H1 (cell line): ENCODE measurements at regions not wholly inside any gene's neighbourhood (a gene's known extent, or its start where the extent isn't known, plus 50 kb on each side); places are given as distances from the start of the nearest gene placed in this dataset.

Experiments used
- CTCF ChIA-PET: fragments of 300-600 bp; sonication (Branson Sonifier 250); formaldehyde crosslinking; loops from one replicate; lab custom pipeline; 2021; ENCODE audit not compliant: partially characterized antibody; lab: Charles Lee
- POLR2A ChIA-PET: fragments of 300-600 bp; sonication (Branson Sonifier 250); formaldehyde crosslinking; loops from one replicate; lab custom pipeline; 2021; ENCODE audit warnings: inconsistent platforms; ENCODE audit not compliant: partially characterized antibody; lab: Charles Lee
- DNase-seq, 2 experiments: peaks; one replicate each; pipeline versions ENCODE4 v3.0.0 to v3.0.0-alpha.2; 2010 to 2022; ENCODE audit warnings: low spot score in 2 of 2, low read depth in 1 of 2, mixed read lengths in 1 of 2
- FAIRE-seq: peaks from 2 replicates; lab custom pipeline; 2011; peaks lifted over from hg19 to GRCh38; lab: Jason Lieb, UNC
- H2AFZ ChIP-seq: 2 replicates; pipeline ENCODE4 v1.8.1; 2012; ENCODE audit warnings: low read length, inconsistent platforms
- H2AK5ac ChIP-seq: 2 replicates; pipeline ENCODE4 v1.6.1; 2013; ENCODE audit warnings: low read depth, low read length
- H2BK120ac ChIP-seq: replicated peaks from 2 replicates; pipeline ENCODE3; 2013; ENCODE audit warnings: low read depth, low read length, inconsistent platforms
- H2BK12ac ChIP-seq: 2 replicates; pipeline ENCODE4 v1.6.1; 2013; ENCODE audit warnings: low read depth, low read length
- H2BK15ac ChIP-seq: 2 replicates; pipeline ENCODE4 v1.6.1; 2013; ENCODE audit warnings: low read length
- H2BK20ac ChIP-seq: 2 replicates; pipeline ENCODE4 v1.6.1; 2013; ENCODE audit warnings: low read length
- H2BK5ac ChIP-seq: 2 replicates; pipeline ENCODE4 v1.6.1; 2013; ENCODE audit warnings: low read depth, low read length
- H3K14ac ChIP-seq: 2 replicates; pipeline ENCODE4 v1.6.1; 2013; ENCODE audit warnings: inconsistent platforms; ENCODE audit not compliant: insufficient read length
- H3K18ac ChIP-seq: 2 replicates; pipeline ENCODE4 v1.6.1; 2013; ENCODE audit warnings: low read length; ENCODE audit errors: extremely low read depth
- H3K23ac ChIP-seq: 2 replicates; pipeline ENCODE4 v1.6.1; 2013; ENCODE audit warnings: inconsistent platforms; ENCODE audit not compliant: insufficient read length
- H3K23me2 ChIP-seq: 2 replicates; pipeline ENCODE4 v1.6.1; 2013; ENCODE audit warnings: low read depth, low read length
- H3K27ac ChIP-seq: 2 replicates; pipeline ENCODE4 v1.6.1; 2011; ENCODE audit warnings: low read depth, low read length, inconsistent platforms
- H3K27me3 ChIP-seq, 4 experiments: replicated peaks in 1 of 4; 1 replicate in 1 of 4; 2 replicates in 3 of 4; pipeline versions ENCODE4 v1.6.1 to v1.8.1; 2011 to 2013; ENCODE audit warnings: low read length in 3 of 4, mild to moderate bottlenecking in 3 of 4, inconsistent platforms in 2 of 4, mixed read lengths in 2 of 4, moderate library complexity in 1 of 4; ENCODE audit not compliant: control insufficient read depth in 3 of 4, insufficient read depth in 3 of 4; ENCODE audit errors: extremely low read depth in 1 of 4
- H3K36me3 ChIP-seq, 4 experiments: 2 replicates each; pipeline versions ENCODE4 v1.6.1 to v1.8.1; 2011 to 2013; ENCODE audit warnings: mild to moderate bottlenecking in 4 of 4, low read length in 3 of 4, moderate library complexity in 2 of 4, control low read depth in 1 of 4, inconsistent platforms in 1 of 4; ENCODE audit not compliant: insufficient read depth in 4 of 4, control insufficient read depth in 2 of 4
- H3K4ac ChIP-seq: replicated peaks from 2 replicates; pipeline ENCODE3; 2013; ENCODE audit warnings: low read length, low read depth, mixed read lengths, inconsistent platforms; ENCODE audit not compliant: insufficient read length
- H3K4me1 ChIP-seq, 4 experiments: replicated peaks in 1 of 4; 1 replicate in 1 of 4; 2 replicates in 3 of 4; pipeline versions ENCODE4 v1.6.1 to v1.8.1; 2011 to 2013; ENCODE audit warnings: low read length in 3 of 4, inconsistent platforms in 2 of 4, mixed read lengths in 1 of 4; ENCODE audit not compliant: insufficient read depth in 4 of 4, control insufficient read depth in 3 of 4
- H3K4me2 ChIP-seq, 2 experiments: 2 replicates each; pipeline versions ENCODE4 v1.6.1 to v1.8.1; 2011 to 2013; ENCODE audit warnings: low read depth in 2 of 2, low read length in 2 of 2, control low read depth in 1 of 2, inconsistent platforms in 1 of 2, mild to moderate bottlenecking in 1 of 2; ENCODE audit not compliant: insufficient read depth in 1 of 2
- H3K4me3 ChIP-seq, 4 experiments: fragments of 200-600, 300-600 bp in 1 of 4; sonication (generic), shearing (Covaris generic), sonication (Bioruptor Twin) in 1 of 4; 2 replicates each; pipeline versions ENCODE4 v1.5.1 to v1.8.1; 2011 to 2016; ENCODE audit warnings: low read length in 4 of 4, low read depth in 3 of 4, control low read depth in 2 of 4, inconsistent platforms in 2 of 4, mild to moderate bottlenecking in 2 of 4, mixed read lengths in 1 of 4, moderate library complexity in 1 of 4; ENCODE audit not compliant: insufficient read depth in 2 of 4; ENCODE audit errors: extremely low read depth in 1 of 4
- H3K56ac ChIP-seq: replicated peaks from 2 replicates; pipeline ENCODE3; 2013; ENCODE audit warnings: low read depth, mild to moderate bottlenecking, mixed read lengths, low read length, inconsistent platforms; ENCODE audit not compliant: insufficient read length
- H3K79me1 ChIP-seq: 2 replicates; pipeline ENCODE4 v1.6.1; 2013; ENCODE audit warnings: low read depth, low read length, control low read depth
- H3K79me2 ChIP-seq, 2 experiments: 2 replicates each; pipeline versions ENCODE4 v1.6.1 to v1.8.1; 2012 to 2013; ENCODE audit warnings: low read length in 2 of 2, mild to moderate bottlenecking in 2 of 2, inconsistent platforms in 1 of 2; ENCODE audit not compliant: insufficient read depth in 2 of 2, control insufficient read depth in 1 of 2
- H3K9ac ChIP-seq, 4 experiments: replicated peaks in 1 of 4; 1 replicate in 1 of 4; 2 replicates in 3 of 4; pipeline versions ENCODE4 v1.6.1 to v1.8.1; 2011 to 2013; ENCODE audit warnings: low read depth in 3 of 4, low read length in 3 of 4, control low read depth in 2 of 4, mild to moderate bottlenecking in 2 of 4, moderate library complexity in 2 of 4, inconsistent platforms in 1 of 4; ENCODE audit errors: extremely low read depth in 1 of 4
- H3K9me3 ChIP-seq, 2 experiments: 2 replicates each; pipeline versions ENCODE4 v1.6.1 to v1.8.1; 2012 to 2013; ENCODE audit warnings: mild to moderate bottlenecking in 2 of 2, moderate library complexity in 2 of 2, control low read depth in 1 of 2, inconsistent platforms in 1 of 2, low read depth in 1 of 2, low read length in 1 of 2, mixed read lengths in 1 of 2; ENCODE audit not compliant: insufficient read depth in 2 of 2
- H4K20me1 ChIP-seq, 2 experiments: replicated peaks in 1 of 2; 2 replicates each; pipeline versions ENCODE3 to v1.8.1; 2011 to 2013; ENCODE audit warnings: inconsistent platforms in 2 of 2, low read length in 2 of 2, mild to moderate bottlenecking in 1 of 2; ENCODE audit not compliant: insufficient read depth in 2 of 2, control insufficient read depth in 1 of 2
- H4K5ac ChIP-seq: 2 replicates; pipeline ENCODE4 v1.6.1; 2013; ENCODE audit warnings: low read length, low read depth, mixed read lengths, inconsistent platforms; ENCODE audit not compliant: insufficient read length
- H4K8ac ChIP-seq: 2 replicates; pipeline ENCODE4 v1.8.0; 2013; ENCODE audit warnings: mild to moderate bottlenecking, moderate library complexity, low read length, inconsistent platforms; ENCODE audit not compliant: insufficient read depth; ENCODE audit errors: extremely low read depth
- H4K91ac ChIP-seq: replicated peaks from 2 replicates; pipeline ENCODE3; 2013; ENCODE audit warnings: low read length, mixed read lengths, inconsistent platforms; ENCODE audit not compliant: insufficient read length
- BACH1 ChIP-seq: IDR thresholded peaks from 2 replicates; pipeline ENCODE4 v1.6.1; 2012; ENCODE audit warnings: low read length, improper control_type of control experiment
- CBX5 ChIP-seq: fragments of 300-800, 300-1000 bp; sonication (generic); IDR thresholded peaks from 2 replicates; pipeline ENCODE4 v1.7.1; 2016; ENCODE audit warnings: antibody characterized with exemption, low read length, low read depth
- CTBP2 ChIP-seq: IDR thresholded peaks from 2 replicates; pipeline ENCODE4 v1.7.0; 2011; ENCODE audit warnings: borderline replicate concordance, mild to moderate bottlenecking, moderate library complexity, mixed read lengths, low read length; ENCODE audit not compliant: insufficient read depth, insufficient read length
- JUND ChIP-seq: IDR thresholded peaks from 2 replicates; pipeline ENCODE4 v1.6.1; 2011; ENCODE audit warnings: mild to moderate bottlenecking, improper control_type of control experiment, low read length
- MAX ChIP-seq: IDR thresholded peaks from 2 replicates; pipeline ENCODE4 v1.6.1; 2012; ENCODE audit warnings: inconsistent platforms
- NRF1 ChIP-seq: IDR thresholded peaks from 2 replicates; pipeline ENCODE4 v1.6.1; 2011; ENCODE audit warnings: mild to moderate bottlenecking, low read depth, low read length, improper control_type of control experiment
- RBBP5 ChIP-seq: IDR thresholded peaks from 2 replicates; pipeline ENCODE4 v1.7.1; 2012; ENCODE audit warnings: low read depth, mild to moderate bottlenecking, inconsistent platforms, low read length, moderate library complexity, borderline replicate concordance
- SAP30 ChIP-seq: fragments of 300-600 bp; sonication (generic); IDR thresholded peaks from 2 replicates; pipeline ENCODE4 v1.7.1; 2012; ENCODE audit warnings: low read length, moderate library complexity, mild to moderate bottlenecking, inconsistent platforms; ENCODE audit not compliant: insufficient read depth, insufficient replicate concordance
- SIN3A ChIP-seq, 2 experiments: IDR thresholded peaks in 1 of 2; conservative IDR thresholded peaks in 1 of 2; 2 replicates each; pipeline ENCODE4 v1.6.1; 2011 to 2012; ENCODE audit warnings: low read length in 2 of 2, improper control_type of control experiment in 1 of 2, low read depth in 1 of 2, mild to moderate bottlenecking in 1 of 2
- TBP ChIP-seq: IDR thresholded peaks from 2 replicates; pipeline ENCODE4 v1.6.1; 2011; ENCODE audit warnings: low read depth, low read length, improper control_type of control experiment
- TF ChIP-seq, protein P1 (sequence below): IDR thresholded peaks from 2 replicates; pipeline ENCODE4 v1.6.1; 2011; ENCODE audit warnings: low read depth, mild to moderate bottlenecking, low read length; ENCODE audit not compliant: insufficient read depth

DNA sequence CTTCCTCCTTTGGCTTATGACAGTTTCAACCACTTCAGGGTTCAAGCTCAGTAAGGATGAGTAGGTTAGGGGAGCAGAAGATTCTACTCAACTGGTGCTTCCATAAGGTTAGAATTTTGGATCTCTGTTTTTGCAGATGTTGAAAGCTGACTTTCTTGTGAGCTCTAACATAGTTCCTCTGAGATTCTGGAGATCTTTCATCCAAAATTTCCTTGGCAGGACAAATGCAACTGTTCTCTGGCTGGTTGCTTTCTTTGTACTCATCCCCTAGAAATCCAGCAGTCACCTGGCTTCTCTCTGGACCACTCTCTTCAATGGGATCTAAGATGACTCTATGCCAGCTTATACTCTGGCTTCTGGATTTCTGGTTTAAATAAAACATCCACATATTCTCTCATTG, 189.6 kb downstream of the ESM1 start:
- no peaks in the 10 kb centered on the region for H3K27me3 ChIP-seq
- no peak for DNase-seq
- no peak overlapping the region for H3K56ac ChIP-seq
- CTCF ChIA-PET, result interaction anchor here (0.8 to 1.0 kb wide), 2 partner anchors 70 to 149 kb away, joined by 3 read pairs; no protein-coding TSS in a partner anchor
- H3K4me1 ChIP-seq, result no peaks in the 10 kb centered on the region
- TF ChIP-seq RBBP5 (no peak), MAX (no peak), TBP (no peak), CTBP2 (no peak), SIN3A (conservative IDR thresholded peaks at IDR 0.05 in 1 of 2, IDR thresholded peaks at IDR 0.05 in 1 of 2; ENCODE audit: low read depth in 1 of 2, low read length in 2 of 2) (no peak), CBX5 (no peak), NRF1 (no peak), JUND (no peak), SAP30 (no peak), BACH1 (no peak)
- TF ChIP-seq, protein P1, sequence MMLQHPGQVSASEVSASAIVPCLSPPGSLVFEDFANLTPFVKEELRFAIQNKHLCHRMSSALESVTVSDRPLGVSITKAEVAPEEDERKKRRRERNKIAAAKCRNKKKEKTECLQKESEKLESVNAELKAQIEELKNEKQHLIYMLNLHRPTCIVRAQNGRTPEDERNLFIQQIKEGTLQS, result no peak
- TF ChIP-seq, all 59 proteins: peak for 0
- POLR2A ChIA-PET, result no interaction called here
- Histone ChIP-seq H2AFZ (no peak overlapping the region), H3K23me2 (no peaks in the 10 kb centered on the region), H3K23ac (no peak overlapping the region), H4K8ac (no peak overlapping the region), H3K9ac (no peak overlapping the region), H3K18ac (no peak overlapping the region), H2AK5ac (no peak overlapping the region), H4K20me1 (no peaks in the 10 kb centered on the region), H3K4me3 (no peak overlapping the region), H2BK20ac (no peak overlapping the region), H4K5ac (no peak overlapping the region), H3K79me1 (no peaks in the 10 kb centered on the region), H2BK120ac (no peak overlapping the region), H3K36me3 (no peaks in the 10 kb centered on the region), H4K91ac (no peak overlapping the region), H2BK5ac (no peak overlapping the region), H2BK15ac (no peak overlapping the region), H3K9me3 (no peaks in the 10 kb centered on the region), H3K4me2 (no peak overlapping the region), H2BK12ac (no peak overlapping the region), H3K79me2 (no peaks in the 10 kb centered on the region), H3K27ac (no peak overlapping the region), H3K4ac (no peak overlapping the region), H3K14ac (no peak overlapping the region)
- FAIRE-seq, result no peak
